ENCODE measurements at regions not wholly inside any gene's neighbourhood (a gene's known extent, or its start where the extent isn't known, plus 50 kb on each side); places are given as distances from the start of the nearest gene placed in this dataset.

DNA sequence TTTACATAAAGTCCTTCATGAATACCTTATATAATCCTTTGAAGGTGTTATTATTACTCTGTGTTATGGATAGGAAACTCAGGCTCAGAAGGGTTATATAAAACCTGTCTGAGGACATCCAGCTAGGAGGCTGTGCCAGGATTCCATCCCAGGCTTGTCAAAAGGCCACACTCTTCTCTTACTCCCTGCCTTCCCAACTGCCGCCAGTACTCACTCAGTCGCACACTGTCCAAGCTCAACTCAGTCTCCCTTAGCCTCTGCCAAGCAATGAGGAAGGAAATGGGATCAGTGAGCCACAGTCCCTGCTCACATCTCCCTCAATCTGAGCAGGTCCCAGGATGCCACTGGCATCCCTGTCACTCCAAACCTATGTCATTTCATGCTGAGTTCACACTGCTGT lies 94.4 kb downstream of the NAV1 start:
- H3K9me2 ChIP-seq (ENCODE audit: insufficient read depth) = no peaks in the 10 kb centered on the region
- TF ChIP-seq YY1 (IDR thresholded peaks at IDR 0.05; ENCODE audit: extremely low read depth, insufficient replicate concordance, low read depth, low read length) (no peak), EGR1 (IDR thresholded peaks at IDR 0.05; ENCODE audit: low read depth) (no peak), CBX3 (IDR thresholded peaks at IDR 0.05; ENCODE audit: low read depth) (no peak), RAD21 (IDR thresholded peaks at IDR 0.05; ENCODE audit: low read depth) (no peak), POLR2AphosphoS5 (IDR thresholded peaks at IDR 0.05; ENCODE audit: low read depth, low read length) (no peak), SRF (IDR thresholded peaks at IDR 0.05; ENCODE audit: low read depth) (no peak), SP1 (IDR thresholded peaks at IDR 0.05; ENCODE audit: low read depth) (no peak), JUND (IDR thresholded peaks at IDR 0.05) (no peak), FOSL1 (IDR thresholded peaks at IDR 0.05; ENCODE audit: low read depth) (no peak), EZH2 (IDR thresholded peaks at IDR 0.05) (no peak), MAX (IDR thresholded peaks at IDR 0.05) (no peak), ZNF274 (IDR thresholded peaks at IDR 0.05; ENCODE audit: low read depth, low read length) (no peak)
- H3K27ac ChIP-seq (ENCODE audit: low read depth, low read length) = no peak overlapping the region
- no peak for ATAC-seq
- no peaks in the 10 kb centered on the region for H3K36me3 ChIP-seq (ENCODE audit: control insufficient read depth in 1 of 2, insufficient read depth in 2 of 2, low read length in 2 of 2)
- H3K4me1 ChIP-seq (ENCODE audit: control insufficient read depth in 1 of 2, insufficient read depth in 2 of 2, low read length in 2 of 2) = no peaks in the 10 kb centered on the region
- no peak overlapping the region for H2AFZ ChIP-seq (ENCODE audit: low read depth, low read length, poor library complexity, severe bottlenecking)
- no TSS peak for BruUV-seq (replicated peaks)
- no peak overlapping the region for H3K4me3 ChIP-seq (replicated peaks in 1 of 2; ENCODE audit: low read depth in 1 of 2, low read length in 2 of 2)
- no peak overlapping the region for H3K9ac ChIP-seq (ENCODE audit: low read length)
- no peaks in the 10 kb centered on the region for H3K9me3 ChIP-seq (ENCODE audit: control insufficient read depth in 1 of 2, insufficient read depth in 1 of 2, low read depth in 1 of 2, low read length in 2 of 2)
- intact Hi-C loops (cut with micrococcal nuclease) = no loop called here
- ChIA-PET CTCF (no interaction called here), POLR2A (no interaction called here), RAD21 (ENCODE audit: low non-redundant PET in 1 of 2, low total read pairs in 2 of 2, uncharacterized antibody in 2 of 2, unreplicated experiment in 2 of 2) (no interaction called here)
- H3K4me2 ChIP-seq (ENCODE audit: low read length) = no peak overlapping the region
- no peaks in the 10 kb centered on the region for H3K79me2 ChIP-seq (ENCODE audit: insufficient read depth, low read length)
- no peaks in the 10 kb centered on the region; the same call in 1 of the 2 replicates for H3K27me3 ChIP-seq (ENCODE audit: insufficient read depth, low read length)
- H4K20me1 ChIP-seq (ENCODE audit: insufficient read depth) = no peaks in the 10 kb centered on the region
- DNase-seq (ENCODE audit: low read depth, low spot score) = no peak

- Histone ChIP-seq H3K9me3 (ENCODE audit: control insufficient read depth in 1 of 2, insufficient read depth in 1 of 2, low read depth in 1 of 2, low read length in 2 of 2) (no peaks in the 10 kb centered on the region), H3K4me2 (ENCODE audit: low read length) (no peak overlapping the region), H3K36me3 (ENCODE audit: control insufficient read depth in 1 of 2, insufficient read depth in 2 of 2, low read length in 2 of 2) (no peaks in the 10 kb centered on the region), H3K27ac (ENCODE audit: low read depth, low read length) (no peak overlapping the region), H3K4me3 (replicated peaks in 1 of 2; ENCODE audit: low read depth in 1 of 2, low read length in 2 of 2) (no peak overlapping the region), H2AFZ (ENCODE audit: low read depth, low read length, poor library complexity, severe bottlenecking) (no peak overlapping the region), H3K79me2 (ENCODE audit: insufficient read depth, low read length) (no peaks in the 10 kb centered on the region), H3K9ac (ENCODE audit: low read length) (no peak overlapping the region), H4K20me1 (ENCODE audit: insufficient read depth) (no peaks in the 10 kb centered on the region), H3K9me2 (ENCODE audit: insufficient read depth) (no peaks in the 10 kb centered on the region), H3K4me1 (ENCODE audit: control insufficient read depth in 1 of 2, insufficient read depth in 2 of 2, low read length in 2 of 2) (no peaks in the 10 kb centered on the region), H3K27me3 (ENCODE audit: insufficient read depth, low read length) (no peaks in the 10 kb centered on the region; the same call in 1 of the 2 replicates)
- ATAC-seq (no peak), DNase-seq (ENCODE audit: low read depth, low spot score) (no peak)
- intact Hi-C loops (cut with micrococcal nuclease) = no loop called here
- POLR2A ChIA-PET = no interaction called here
- CTCF ChIA-PET = no interaction called here
- no TSS peak for BruUV-seq (replicated peaks)
- RAD21 ChIA-PET (ENCODE audit: low non-redundant PET in 1 of 2, low total read pairs in 2 of 2, uncharacterized antibody in 2 of 2, unreplicated experiment in 2 of 2) = no interaction called here
- TF ChIP-seq CEBPB (IDR thresholded peaks at IDR 0.05; ENCODE audit: low read depth) (no peak), CBX3 (IDR thresholded peaks at IDR 0.05; ENCODE audit: low read depth) (no peak), YY1 (IDR thresholded peaks at IDR 0.05; ENCODE audit: extremely low read depth, insufficient replicate concordance, low read depth, low read length) (no peak), SIN3A (IDR thresholded peaks at IDR 0.05; ENCODE audit: low read depth) (no peak), ZBTB33 (IDR thresholded peaks at IDR 0.05; ENCODE audit: extremely low read depth, insufficient replicate concordance, low read length) (no peak), EZH2phosphoT487 (IDR thresholded peaks at IDR 0.05; ENCODE audit: borderline replicate concordance) (no peak), MAX (IDR thresholded peaks at IDR 0.05) (no peak), ATF3 (IDR thresholded peaks at IDR 0.05) (no peak), POLR2AphosphoS5 (IDR thresholded peaks at IDR 0.05; ENCODE audit: low read depth, low read length) (no peak), EGR1 (IDR thresholded peaks at IDR 0.05; ENCODE audit: low read depth) (no peak), ZNF274 (IDR thresholded peaks at IDR 0.05; ENCODE audit: low read depth, low read length) (no peak)
- TF ChIP-seq, protein P1, sequence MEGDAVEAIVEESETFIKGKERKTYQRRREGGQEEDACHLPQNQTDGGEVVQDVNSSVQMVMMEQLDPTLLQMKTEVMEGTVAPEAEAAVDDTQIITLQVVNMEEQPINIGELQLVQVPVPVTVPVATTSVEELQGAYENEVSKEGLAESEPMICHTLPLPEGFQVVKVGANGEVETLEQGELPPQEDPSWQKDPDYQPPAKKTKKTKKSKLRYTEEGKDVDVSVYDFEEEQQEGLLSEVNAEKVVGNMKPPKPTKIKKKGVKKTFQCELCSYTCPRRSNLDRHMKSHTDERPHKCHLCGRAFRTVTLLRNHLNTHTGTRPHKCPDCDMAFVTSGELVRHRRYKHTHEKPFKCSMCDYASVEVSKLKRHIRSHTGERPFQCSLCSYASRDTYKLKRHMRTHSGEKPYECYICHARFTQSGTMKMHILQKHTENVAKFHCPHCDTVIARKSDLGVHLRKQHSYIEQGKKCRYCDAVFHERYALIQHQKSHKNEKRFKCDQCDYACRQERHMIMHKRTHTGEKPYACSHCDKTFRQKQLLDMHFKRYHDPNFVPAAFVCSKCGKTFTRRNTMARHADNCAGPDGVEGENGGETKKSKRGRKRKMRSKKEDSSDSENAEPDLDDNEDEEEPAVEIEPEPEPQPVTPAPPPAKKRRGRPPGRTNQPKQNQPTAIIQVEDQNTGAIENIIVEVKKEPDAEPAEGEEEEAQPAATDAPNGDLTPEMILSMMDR (IDR thresholded peaks at IDR 0.05 in 2 of 3, conservative IDR thresholded peaks at IDR 0.05 in 1 of 3; ENCODE audit: borderline replicate concordance in 1 of 3, insufficient read depth in 1 of 3, low read depth in 2 of 3, low read length in 2 of 3) = no peak
Measured at GRCh38 chr1:201633811-201634210, 94.9 kb downstream of the NAV1 start.
